Type B pancreatic cell (in vitro differentiated cells): ENCODE measurements at regions not wholly inside any gene's neighbourhood (a gene's known extent, or its start where the extent isn't known, plus 50 kb on each side); places are given as distances from the start of the nearest gene placed in this dataset.

Experiments
- DNase-seq: peaks from one replicate; pipeline ENCODE4 v3.0.0; 2021; ENCODE audit warnings: mixed read lengths; ENCODE audit not compliant: unreplicated experiment; ENCODE audit errors: extremely low spot score
- H3K27ac Mint-ChIP-seq: 2 replicates; pipeline ENCODE4 v1.8.0; 2021; ENCODE audit warnings: mild to moderate bottlenecking, mixed read lengths
- H3K27me3 Mint-ChIP-seq: 2 replicates; pipeline ENCODE4 v1.8.0; 2021; ENCODE audit warnings: mixed read lengths
- H3K36me3 Mint-ChIP-seq: 2 replicates; pipeline ENCODE4 v1.8.0; 2021; ENCODE audit warnings: mixed read lengths
- H3K4me1 Mint-ChIP-seq: one replicate; pipeline ENCODE4 v1.8.0; 2021; ENCODE audit warnings: mixed read lengths; ENCODE audit not compliant: unreplicated experiment
- H3K4me3 Mint-ChIP-seq: 2 replicates; pipeline ENCODE4 v1.8.0; 2021; ENCODE audit warnings: mild to moderate bottlenecking, mixed read lengths
- H3K9me3 Mint-ChIP-seq: 2 replicates; pipeline ENCODE4 v1.8.0; 2021; ENCODE audit warnings: mixed read lengths
- TF ChIP-seq, protein P1 (sequence below): fragments of 200-600 bp; sonication (generic); conservative IDR thresholded peaks from 2 replicates; pipeline ENCODE4 v1.5.0; 2021; ENCODE audit warnings: antibody characterized with exemption, mild to moderate bottlenecking

DNA sequence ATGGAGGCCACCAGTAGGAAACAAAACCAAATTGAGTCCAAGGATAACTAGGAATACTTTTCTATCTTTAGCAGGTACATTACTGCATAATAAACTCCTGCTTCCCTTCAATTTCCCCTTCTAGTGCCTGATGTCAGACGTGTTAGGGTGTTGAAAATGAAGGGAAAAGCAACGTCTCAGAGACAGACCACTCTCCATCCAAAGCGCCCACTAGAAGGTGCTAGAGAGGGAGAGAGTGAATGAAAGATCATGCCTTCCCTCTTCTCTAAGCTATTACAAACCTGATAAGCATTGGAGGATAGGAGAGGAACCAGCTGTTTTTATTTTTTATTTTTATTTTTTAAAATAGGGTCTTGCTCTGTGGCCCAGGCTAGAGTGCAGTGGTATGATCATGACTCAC lies 64.1 kb downstream of the ZNF641 start:
- Mint-ChIP-seq H3K9me3 (peaks cover 10% of the 10 kb centered on the region), H3K27me3 (peaks cover 8% of the 10 kb centered on the region), H3K4me3 (no peak overlapping the region), H3K36me3 (no peaks in the 10 kb centered on the region), H3K27ac (peak overlapping the region; percentile 50), H3K4me1 (peaks cover 4% of the 10 kb centered on the region)
- no peak for DNase-seq
- TF ChIP-seq, protein P1, sequence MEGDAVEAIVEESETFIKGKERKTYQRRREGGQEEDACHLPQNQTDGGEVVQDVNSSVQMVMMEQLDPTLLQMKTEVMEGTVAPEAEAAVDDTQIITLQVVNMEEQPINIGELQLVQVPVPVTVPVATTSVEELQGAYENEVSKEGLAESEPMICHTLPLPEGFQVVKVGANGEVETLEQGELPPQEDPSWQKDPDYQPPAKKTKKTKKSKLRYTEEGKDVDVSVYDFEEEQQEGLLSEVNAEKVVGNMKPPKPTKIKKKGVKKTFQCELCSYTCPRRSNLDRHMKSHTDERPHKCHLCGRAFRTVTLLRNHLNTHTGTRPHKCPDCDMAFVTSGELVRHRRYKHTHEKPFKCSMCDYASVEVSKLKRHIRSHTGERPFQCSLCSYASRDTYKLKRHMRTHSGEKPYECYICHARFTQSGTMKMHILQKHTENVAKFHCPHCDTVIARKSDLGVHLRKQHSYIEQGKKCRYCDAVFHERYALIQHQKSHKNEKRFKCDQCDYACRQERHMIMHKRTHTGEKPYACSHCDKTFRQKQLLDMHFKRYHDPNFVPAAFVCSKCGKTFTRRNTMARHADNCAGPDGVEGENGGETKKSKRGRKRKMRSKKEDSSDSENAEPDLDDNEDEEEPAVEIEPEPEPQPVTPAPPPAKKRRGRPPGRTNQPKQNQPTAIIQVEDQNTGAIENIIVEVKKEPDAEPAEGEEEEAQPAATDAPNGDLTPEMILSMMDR, result peak; percentile 56

DNA sequence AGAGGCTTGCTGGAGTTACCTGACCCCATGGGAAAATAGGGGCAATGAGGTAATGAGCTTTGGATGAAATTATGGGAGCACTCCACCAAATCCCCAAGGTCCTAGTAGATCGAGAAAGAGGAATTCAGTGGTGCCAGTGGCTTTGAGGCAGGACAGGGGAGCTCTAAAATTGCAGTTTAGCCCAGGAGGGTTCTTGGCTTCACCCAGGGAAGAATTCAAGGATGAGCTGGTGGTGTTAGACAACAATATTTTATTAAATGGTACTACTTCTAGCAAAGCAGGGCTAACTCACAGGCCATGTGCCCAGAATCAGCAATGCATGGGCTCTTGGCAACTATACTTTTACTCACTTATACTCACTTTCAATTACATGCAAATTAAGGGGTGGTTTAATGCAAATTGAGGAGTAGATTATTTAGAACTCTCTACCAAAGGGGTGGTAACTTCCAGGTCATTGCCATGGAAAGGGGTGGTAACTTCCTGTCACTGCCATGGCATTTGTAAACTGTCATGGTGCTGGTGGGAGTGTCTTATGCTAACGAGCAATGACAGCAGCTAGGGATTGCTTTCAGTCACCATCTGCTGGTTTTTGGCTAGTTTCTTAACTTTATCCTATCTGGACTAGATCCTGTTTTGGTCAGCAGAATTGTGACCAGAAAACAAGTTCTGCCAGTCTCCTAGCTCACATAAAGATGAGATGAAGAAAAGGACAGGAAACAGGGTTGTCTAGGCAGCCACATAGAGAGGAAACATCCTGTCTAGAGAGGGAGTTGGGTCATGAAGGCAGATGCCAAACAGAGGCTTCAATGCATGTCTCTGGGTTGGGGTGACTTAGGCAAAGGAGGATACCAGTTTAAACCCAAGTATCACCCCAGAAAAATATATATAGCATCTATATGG lies 64.7 kb downstream of the ZNF641 start:
- Mint-ChIP-seq H3K27ac (peak overlapping the region; percentile 50), H3K4me1 (peaks cover 4% of the 10 kb centered on the region), H3K27me3 (peaks cover 5% of the 10 kb centered on the region), H3K36me3 (no peaks in the 10 kb centered on the region), H3K4me3 (no peak overlapping the region), H3K9me3 (peaks cover 10% of the 10 kb centered on the region)
- no peak for DNase-seq
- TF ChIP-seq, protein P1, result no peak

DNA sequence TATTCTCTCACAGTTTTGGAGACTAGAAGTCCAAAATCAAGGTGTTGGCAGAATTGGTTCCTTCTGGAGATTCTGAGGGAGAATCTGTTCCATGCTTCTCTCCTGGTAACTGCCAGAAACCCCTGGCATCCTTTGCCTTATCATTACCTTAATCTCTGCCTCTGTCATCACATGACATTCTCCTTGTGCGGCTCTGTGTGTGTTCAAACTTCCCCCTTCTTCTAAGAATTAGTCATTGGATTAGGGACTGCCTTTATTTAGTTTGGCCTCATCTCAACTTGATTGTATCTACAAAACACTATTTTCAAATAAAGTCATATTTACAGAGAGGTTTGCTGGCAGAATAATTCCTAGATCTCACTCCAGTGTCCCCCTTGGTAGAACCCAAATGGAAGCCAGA lies 68.9 kb downstream of the ZNF641 start:
- Mint-ChIP-seq H3K27me3 (no peaks in the 10 kb centered on the region), H3K9me3 (peaks cover 10% of the 10 kb centered on the region), H3K4me1 (peaks cover 4% of the 10 kb centered on the region), H3K36me3 (no peaks in the 10 kb centered on the region), H3K27ac (no peak overlapping the region), H3K4me3 (no peak overlapping the region)
- DNase-seq, result no peak
- TF ChIP-seq, protein P1, result no peak

DNA sequence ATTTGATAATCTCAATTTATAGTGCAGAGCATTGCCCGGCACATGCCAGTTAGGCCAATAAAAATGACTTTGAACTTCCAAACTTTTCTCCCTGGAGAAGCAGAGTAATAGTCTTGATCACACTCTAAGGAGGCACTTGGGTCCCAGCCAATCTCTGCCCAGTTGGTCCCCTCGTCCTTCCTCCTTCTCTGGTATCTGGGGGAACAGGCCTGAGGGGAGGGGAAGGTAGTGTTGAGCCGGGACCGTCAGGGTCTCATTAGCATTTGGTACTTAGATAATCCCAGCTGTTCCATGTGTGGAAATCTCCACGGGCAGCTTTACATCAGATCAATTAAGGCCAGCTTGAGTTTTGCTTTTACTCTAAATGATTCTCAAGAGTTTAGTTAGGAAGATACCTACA lies 70.1 kb downstream of the ZNF641 start:
- Mint-ChIP-seq H3K4me3 (no peak overlapping the region), H3K36me3 (no peaks in the 10 kb centered on the region), H3K27me3 (no peaks in the 10 kb centered on the region), H3K9me3 (peaks cover 4% of the 10 kb centered on the region), H3K27ac (no peak overlapping the region), H3K4me1 (no peaks in the 10 kb centered on the region)
- DNase-seq, result no peak
- TF ChIP-seq, protein P1, result no peak

DNA sequence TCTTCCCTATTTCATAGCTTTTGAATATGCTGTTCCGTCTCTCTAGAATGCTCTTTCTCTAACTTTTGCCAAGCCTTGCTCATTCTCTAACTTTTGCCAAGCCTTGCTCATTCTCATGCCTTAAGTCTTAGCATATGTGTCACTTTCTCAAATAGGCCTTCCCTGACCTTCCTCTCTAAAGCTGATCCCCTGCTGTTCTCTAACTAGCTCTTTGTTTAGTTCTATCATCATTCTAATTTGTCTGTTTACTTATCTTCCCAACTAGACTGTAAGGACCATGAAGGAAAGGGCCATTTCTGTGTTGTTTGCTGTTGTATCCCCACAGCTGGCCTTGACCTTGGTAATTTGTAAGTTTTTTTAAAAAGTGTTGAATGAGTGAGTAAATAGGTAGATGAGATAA lies 71.1 kb downstream of the ZNF641 start:
- no peaks in the 10 kb centered on the region for H3K4me1 Mint-ChIP-seq
- TF ChIP-seq, protein P1, result no peak

More for the DNA sequence above, 71.1 kb downstream of the ZNF641 start:
- H3K27ac Mint-ChIP-seq, result peak overlapping the region; percentile 77
- peaks cover 5% of the 10 kb centered on the region for H3K27me3 Mint-ChIP-seq
- H3K9me3 Mint-ChIP-seq, result peaks cover 4% of the 10 kb centered on the region
- DNase-seq, result no peak
- H3K4me3 Mint-ChIP-seq, result peak overlapping the region; percentile 27
- no peaks in the 10 kb centered on the region for H3K36me3 Mint-ChIP-seq
